H1 (cell line): ENCODE measurements at regions not wholly inside any gene's neighbourhood (a gene's known extent, or its start where the extent isn't known, plus 50 kb on each side); places are given as distances from the start of the nearest gene placed in this dataset.

ENCODE experiments used
- CTCF ChIA-PET: fragments of 300-600 bp; sonication (Branson Sonifier 250); formaldehyde crosslinking; loops from one replicate; lab custom pipeline; 2021; ENCODE audit not compliant: partially characterized antibody; lab: Charles Lee
- POLR2A ChIA-PET: fragments of 300-600 bp; sonication (Branson Sonifier 250); formaldehyde crosslinking; loops from one replicate; lab custom pipeline; 2021; ENCODE audit warnings: inconsistent platforms; ENCODE audit not compliant: partially characterized antibody; lab: Charles Lee
- DNase-seq, 2 experiments: peaks; one replicate each; pipeline versions ENCODE4 v3.0.0 to v3.0.0-alpha.2; 2010 to 2022; ENCODE audit warnings: low spot score in 2 of 2, low read depth in 1 of 2, mixed read lengths in 1 of 2
- FAIRE-seq: peaks from 2 replicates; lab custom pipeline; 2011; peaks lifted over from hg19 to GRCh38; lab: Jason Lieb, UNC
- H2AFZ ChIP-seq: 2 replicates; pipeline ENCODE4 v1.8.1; 2012; ENCODE audit warnings: low read length, inconsistent platforms
- H2AK5ac ChIP-seq: 2 replicates; pipeline ENCODE4 v1.6.1; 2013; ENCODE audit warnings: low read depth, low read length
- H2BK120ac ChIP-seq: replicated peaks from 2 replicates; pipeline ENCODE3; 2013; ENCODE audit warnings: low read depth, low read length, inconsistent platforms
- H2BK12ac ChIP-seq: 2 replicates; pipeline ENCODE4 v1.6.1; 2013; ENCODE audit warnings: low read depth, low read length
- H2BK15ac ChIP-seq: 2 replicates; pipeline ENCODE4 v1.6.1; 2013; ENCODE audit warnings: low read length
- H2BK20ac ChIP-seq: 2 replicates; pipeline ENCODE4 v1.6.1; 2013; ENCODE audit warnings: low read length
- H2BK5ac ChIP-seq: 2 replicates; pipeline ENCODE4 v1.6.1; 2013; ENCODE audit warnings: low read depth, low read length
- H3K14ac ChIP-seq: 2 replicates; pipeline ENCODE4 v1.6.1; 2013; ENCODE audit warnings: inconsistent platforms; ENCODE audit not compliant: insufficient read length
- H3K18ac ChIP-seq: 2 replicates; pipeline ENCODE4 v1.6.1; 2013; ENCODE audit warnings: low read length; ENCODE audit errors: extremely low read depth
- H3K23ac ChIP-seq: 2 replicates; pipeline ENCODE4 v1.6.1; 2013; ENCODE audit warnings: inconsistent platforms; ENCODE audit not compliant: insufficient read length
- H3K23me2 ChIP-seq: 2 replicates; pipeline ENCODE4 v1.6.1; 2013; ENCODE audit warnings: low read depth, low read length
- H3K27ac ChIP-seq: 2 replicates; pipeline ENCODE4 v1.6.1; 2011; ENCODE audit warnings: low read depth, low read length, inconsistent platforms
- H3K27me3 ChIP-seq, 4 experiments: replicated peaks in 1 of 4; 1 replicate in 1 of 4; 2 replicates in 3 of 4; pipeline versions ENCODE4 v1.6.1 to v1.8.1; 2011 to 2013; ENCODE audit warnings: low read length in 3 of 4, mild to moderate bottlenecking in 3 of 4, inconsistent platforms in 2 of 4, mixed read lengths in 2 of 4, moderate library complexity in 1 of 4; ENCODE audit not compliant: control insufficient read depth in 3 of 4, insufficient read depth in 3 of 4; ENCODE audit errors: extremely low read depth in 1 of 4
- H3K36me3 ChIP-seq, 4 experiments: 2 replicates each; pipeline versions ENCODE4 v1.6.1 to v1.8.1; 2011 to 2013; ENCODE audit warnings: mild to moderate bottlenecking in 4 of 4, low read length in 3 of 4, moderate library complexity in 2 of 4, control low read depth in 1 of 4, inconsistent platforms in 1 of 4; ENCODE audit not compliant: insufficient read depth in 4 of 4, control insufficient read depth in 2 of 4
- H3K4ac ChIP-seq: replicated peaks from 2 replicates; pipeline ENCODE3; 2013; ENCODE audit warnings: low read length, low read depth, mixed read lengths, inconsistent platforms; ENCODE audit not compliant: insufficient read length
- H3K4me1 ChIP-seq, 4 experiments: replicated peaks in 1 of 4; 1 replicate in 1 of 4; 2 replicates in 3 of 4; pipeline versions ENCODE4 v1.6.1 to v1.8.1; 2011 to 2013; ENCODE audit warnings: low read length in 3 of 4, inconsistent platforms in 2 of 4, mixed read lengths in 1 of 4; ENCODE audit not compliant: insufficient read depth in 4 of 4, control insufficient read depth in 3 of 4
- H3K4me2 ChIP-seq, 2 experiments: 2 replicates each; pipeline versions ENCODE4 v1.6.1 to v1.8.1; 2011 to 2013; ENCODE audit warnings: low read depth in 2 of 2, low read length in 2 of 2, control low read depth in 1 of 2, inconsistent platforms in 1 of 2, mild to moderate bottlenecking in 1 of 2; ENCODE audit not compliant: insufficient read depth in 1 of 2
- H3K4me3 ChIP-seq, 4 experiments: fragments of 200-600, 300-600 bp in 1 of 4; sonication (generic), shearing (Covaris generic), sonication (Bioruptor Twin) in 1 of 4; 2 replicates each; pipeline versions ENCODE4 v1.5.1 to v1.8.1; 2011 to 2016; ENCODE audit warnings: low read length in 4 of 4, low read depth in 3 of 4, control low read depth in 2 of 4, inconsistent platforms in 2 of 4, mild to moderate bottlenecking in 2 of 4, mixed read lengths in 1 of 4, moderate library complexity in 1 of 4; ENCODE audit not compliant: insufficient read depth in 2 of 4; ENCODE audit errors: extremely low read depth in 1 of 4
- H3K56ac ChIP-seq: replicated peaks from 2 replicates; pipeline ENCODE3; 2013; ENCODE audit warnings: low read depth, mild to moderate bottlenecking, mixed read lengths, low read length, inconsistent platforms; ENCODE audit not compliant: insufficient read length
- H3K79me1 ChIP-seq: 2 replicates; pipeline ENCODE4 v1.6.1; 2013; ENCODE audit warnings: low read depth, low read length, control low read depth
- H3K79me2 ChIP-seq, 2 experiments: 2 replicates each; pipeline versions ENCODE4 v1.6.1 to v1.8.1; 2012 to 2013; ENCODE audit warnings: low read length in 2 of 2, mild to moderate bottlenecking in 2 of 2, inconsistent platforms in 1 of 2; ENCODE audit not compliant: insufficient read depth in 2 of 2, control insufficient read depth in 1 of 2
- H3K9ac ChIP-seq, 4 experiments: replicated peaks in 1 of 4; 1 replicate in 1 of 4; 2 replicates in 3 of 4; pipeline versions ENCODE4 v1.6.1 to v1.8.1; 2011 to 2013; ENCODE audit warnings: low read depth in 3 of 4, low read length in 3 of 4, control low read depth in 2 of 4, mild to moderate bottlenecking in 2 of 4, moderate library complexity in 2 of 4, inconsistent platforms in 1 of 4; ENCODE audit errors: extremely low read depth in 1 of 4
- H3K9me3 ChIP-seq, 2 experiments: 2 replicates each; pipeline versions ENCODE4 v1.6.1 to v1.8.1; 2012 to 2013; ENCODE audit warnings: mild to moderate bottlenecking in 2 of 2, moderate library complexity in 2 of 2, control low read depth in 1 of 2, inconsistent platforms in 1 of 2, low read depth in 1 of 2, low read length in 1 of 2, mixed read lengths in 1 of 2; ENCODE audit not compliant: insufficient read depth in 2 of 2
- H4K20me1 ChIP-seq, 2 experiments: replicated peaks in 1 of 2; 2 replicates each; pipeline versions ENCODE3 to v1.8.1; 2011 to 2013; ENCODE audit warnings: inconsistent platforms in 2 of 2, low read length in 2 of 2, mild to moderate bottlenecking in 1 of 2; ENCODE audit not compliant: insufficient read depth in 2 of 2, control insufficient read depth in 1 of 2
- H4K5ac ChIP-seq: 2 replicates; pipeline ENCODE4 v1.6.1; 2013; ENCODE audit warnings: low read length, low read depth, mixed read lengths, inconsistent platforms; ENCODE audit not compliant: insufficient read length
- H4K8ac ChIP-seq: 2 replicates; pipeline ENCODE4 v1.8.0; 2013; ENCODE audit warnings: mild to moderate bottlenecking, moderate library complexity, low read length, inconsistent platforms; ENCODE audit not compliant: insufficient read depth; ENCODE audit errors: extremely low read depth
- H4K91ac ChIP-seq: replicated peaks from 2 replicates; pipeline ENCODE3; 2013; ENCODE audit warnings: low read length, mixed read lengths, inconsistent platforms; ENCODE audit not compliant: insufficient read length
- CBX5 ChIP-seq: fragments of 300-800, 300-1000 bp; sonication (generic); IDR thresholded peaks from 2 replicates; pipeline ENCODE4 v1.7.1; 2016; ENCODE audit warnings: antibody characterized with exemption, low read length, low read depth
- POLR2A ChIP-seq, 2 experiments: IDR thresholded peaks; 1 replicate in 1 of 2; 2 replicates in 1 of 2; pipeline ENCODE4 v1.6.1; 2011; ENCODE audit warnings: low read depth in 2 of 2, low read length in 2 of 2, mild to moderate bottlenecking in 2 of 2; ENCODE audit errors: control extremely low read depth in 1 of 2
- SP2 ChIP-seq: IDR thresholded peaks from 2 replicates; pipeline ENCODE4 v1.6.1; 2012; ENCODE audit warnings: mild to moderate bottlenecking, low read length, inconsistent platforms
- TAF1 ChIP-seq: IDR thresholded peaks from 2 replicates; pipeline ENCODE4 v1.6.1; 2011; ENCODE audit warnings: mild to moderate bottlenecking, low read depth, low read length
- WGBS, 2 experiments: shearing (Covaris generic) in 1 of 2; methylation state at CpG; one replicate each; pipeline versions ENCODE4 v1.1.6 to v1.1.7; 2013 to 2015; ENCODE audit warnings: low lambda C conversion rate in 2 of 2, mixed read lengths in 2 of 2, inconsistent platforms in 1 of 2, low coverage in 1 of 2, missing lambda C conversion rate in 1 of 2; ENCODE audit not compliant: insufficient replicate concordance in 2 of 2, insufficient coverage in 1 of 2, insufficient read length in 1 of 2; ENCODE audit errors: extremely low coverage in 1 of 2, missing lambda C conversion rate in 1 of 2; 5-methylcytosine and 5-hydroxymethylcytosine counted together

- Histone ChIP-seq H3K18ac (no peak overlapping the region), H4K20me1 (no peaks in the 10 kb centered on the region), H3K27me3 (no peaks in the 10 kb centered on the region), H2BK120ac (no peak overlapping the region), H4K8ac (peak overlapping the region; percentile 0; the same call in 1 of the 2 replicates), H3K4ac (no peak overlapping the region), H2AFZ (no peak overlapping the region), H2BK12ac (no peak overlapping the region), H2BK5ac (no peak overlapping the region), H3K36me3 (no peaks in the 10 kb centered on the region), H3K4me3 (no peak overlapping the region), H2AK5ac (no peak overlapping the region), H3K9ac (no peak overlapping the region), H4K5ac (no peak overlapping the region), H3K4me1 (no peaks in the 10 kb centered on the region), H2BK15ac (no peak overlapping the region), H3K23ac (no peak overlapping the region), H3K9me3 (peaks cover 14 to 23% of the 10 kb centered on the region in 2 experiments; a peak in 3 of 4 replicates), H3K27ac (no peak overlapping the region), H3K23me2 (no peaks in the 10 kb centered on the region), H3K79me2 (no peaks in the 10 kb centered on the region), H3K4me2 (no peak overlapping the region), H2BK20ac (no peak overlapping the region), H3K56ac (no peak overlapping the region), H3K14ac (no peak overlapping the region), H3K79me1 (no peaks in the 10 kb centered on the region), H4K91ac (no peak overlapping the region)
- DNase-seq (no peak), FAIRE-seq (no peak)
- POLR2A ChIA-PET: no interaction called here
- CTCF ChIA-PET: interaction anchor here (1.5 to 3.8 kb wide), 2 partner anchors 17 to 18 kb away, joined by 5 to 13 read pairs; no protein-coding TSS in a partner anchor
- WGBS, 2 experiments: 92% methylated on average over 3 of the region's 3 CpGs; no CpG with 5 or more reads in 1 of the 2 experiments
- TF ChIP-seq SP2: no peak
- no peak for TF ChIP-seq POLR2A (IDR thresholded peaks at IDR 0.05; ENCODE audit: control extremely low read depth in 1 of 2, low read depth in 2 of 2, low read length in 2 of 2)
- TF ChIP-seq CBX5: no peak
- no peak for TF ChIP-seq TAF1
These were observed 263.2 kb downstream of the OGFRL1 start for GRCh38 chr6:71551798-71552197.
